ENCODE measurements at regions not wholly inside any gene's neighbourhood (a gene's known extent, or its start where the extent isn't known, plus 50 kb on each side); places are given as distances from the start of the nearest gene placed in this dataset.

GRCh38 chr6:168988280-168988679 is 265.4 kb downstream of the THBS2 start:
- H3K27ac ChIP-seq (ENCODE audit: low read length) = no peak overlapping the region
- no peak overlapping the region for H2AFZ ChIP-seq (ENCODE audit: low read length)
- H3K4me2 ChIP-seq (ENCODE audit: low read depth, low read length) = no peak overlapping the region
- no peaks in the 10 kb centered on the region for H3K36me3 ChIP-seq (replicated peaks; ENCODE audit: insufficient read depth, low read length)
- H3K4me3 ChIP-seq (ENCODE audit: low read length) = no peak overlapping the region
- H3F3A ChIP-seq (ENCODE audit: insufficient read depth, low read length) = no peaks in the 10 kb centered on the region
- no peak for TF ChIP-seq CTCF (IDR thresholded peaks at IDR 0.05; ENCODE audit: low read length)
- no peak overlapping the region for H3K9ac ChIP-seq (ENCODE audit: low read length)
- H3K9me2 ChIP-seq (replicated peaks; ENCODE audit: insufficient read depth, low read length) = no peaks in the 10 kb centered on the region
- H4K20me1 ChIP-seq (ENCODE audit: insufficient read depth, low read length) = no peaks in the 10 kb centered on the region
- H3K27me3 ChIP-seq (replicated peaks; ENCODE audit: insufficient read depth, low read length) = no peaks in the 10 kb centered on the region
- H3K9me3 ChIP-seq (replicated peaks; ENCODE audit: insufficient read depth, low read length) = no peaks in the 10 kb centered on the region
- H3K79me2 ChIP-seq (ENCODE audit: low read length) = no peaks in the 10 kb centered on the region
- H3K4me1 ChIP-seq (ENCODE audit: low read length) = no peaks in the 10 kb centered on the region
- no peak for DNase-seq

- H3K9me2 ChIP-seq (replicated peaks; ENCODE audit: insufficient read depth, low read length) = no peaks in the 10 kb centered on the region
- no peaks in the 10 kb centered on the region for H3K4me1 ChIP-seq (ENCODE audit: low read length)
- no peaks in the 10 kb centered on the region for H3K27me3 ChIP-seq (replicated peaks; ENCODE audit: insufficient read depth, low read length)
- no peaks in the 10 kb centered on the region for H3K9me3 ChIP-seq (replicated peaks; ENCODE audit: insufficient read depth, low read length)
- no peak overlapping the region for H3K4me2 ChIP-seq (ENCODE audit: low read depth, low read length)
- no peak overlapping the region for H2AFZ ChIP-seq (ENCODE audit: low read length)
- no peaks in the 10 kb centered on the region for H3F3A ChIP-seq (ENCODE audit: insufficient read depth, low read length)
- no peak overlapping the region for H3K9ac ChIP-seq (ENCODE audit: low read length)
- TF ChIP-seq EZH2phosphoT487 (IDR thresholded peaks at IDR 0.05; ENCODE audit: low read length) (no peak), CTCF (IDR thresholded peaks at IDR 0.05; ENCODE audit: low read length) (no peak), EZH2 (optimal IDR thresholded peaks at IDR 0.05; ENCODE audit: low read depth, low read length) (no peak)
- no peaks in the 10 kb centered on the region for H3K36me3 ChIP-seq (replicated peaks; ENCODE audit: insufficient read depth, low read length)
- no peaks in the 10 kb centered on the region for H3K79me2 ChIP-seq (ENCODE audit: low read length)
- no peak overlapping the region for H3K4me3 ChIP-seq (ENCODE audit: low read length)
- no peak for DNase-seq
- no peaks in the 10 kb centered on the region for H4K20me1 ChIP-seq (ENCODE audit: insufficient read depth, low read length)
- H3K27ac ChIP-seq (ENCODE audit: low read length) = no peak overlapping the region
These were observed 267.9 kb downstream of the THBS2 start for GRCh38 chr6:168985705-168986104.

- H3K27me3 ChIP-seq (replicated peaks; ENCODE audit: insufficient read depth, low read length) = no peaks in the 10 kb centered on the region
- TF ChIP-seq EZH2phosphoT487 (IDR thresholded peaks at IDR 0.05; ENCODE audit: low read length) = no peak
- TF ChIP-seq CTCF (IDR thresholded peaks at IDR 0.05; ENCODE audit: low read length) = no peak
- no peak for TF ChIP-seq EZH2 (optimal IDR thresholded peaks at IDR 0.05; ENCODE audit: low read depth, low read length)
These were observed 269.7 kb downstream of the THBS2 start for GRCh38 chr6:168983925-168984324.

More at GRCh38 chr6:168983925-168984324, 269.7 kb downstream of the THBS2 start:
- no peak overlapping the region for H3K4me3 ChIP-seq (ENCODE audit: low read length)
- DNase-seq = no peak
- no peaks in the 10 kb centered on the region for H3F3A ChIP-seq (ENCODE audit: insufficient read depth, low read length)
- no peaks in the 10 kb centered on the region for H3K9me3 ChIP-seq (replicated peaks; ENCODE audit: insufficient read depth, low read length)
- H3K79me2 ChIP-seq (ENCODE audit: low read length) = no peaks in the 10 kb centered on the region
- H3K9me2 ChIP-seq (replicated peaks; ENCODE audit: insufficient read depth, low read length) = no peaks in the 10 kb centered on the region
- H3K9ac ChIP-seq (ENCODE audit: low read length) = no peak overlapping the region
- no peaks in the 10 kb centered on the region for H4K20me1 ChIP-seq (ENCODE audit: insufficient read depth, low read length)
- no peak overlapping the region for H3K27ac ChIP-seq (ENCODE audit: low read length)
- H3K36me3 ChIP-seq (replicated peaks; ENCODE audit: insufficient read depth, low read length) = no peaks in the 10 kb centered on the region
- no peak overlapping the region for H2AFZ ChIP-seq (ENCODE audit: low read length)
- no peak overlapping the region for H3K4me2 ChIP-seq (ENCODE audit: low read depth, low read length)
- H3K4me1 ChIP-seq (ENCODE audit: low read length) = no peaks in the 10 kb centered on the region
